Lung (tissue), 11 donors: ENCODE measurements at regions not wholly inside any gene's neighbourhood (a gene's known extent, or its start where the extent isn't known, plus 50 kb on each side); places are given as distances from the start of the nearest gene placed in this dataset.

Source experiments
- ATAC-seq: fragments of 200-7000 bp; cut with Tn5 transposase; one replicate; pipeline ENCODE4 v1.9.1; 2020; ENCODE audit warnings: moderate number of reproducible peaks; ENCODE audit not compliant: insufficient read depth, low FRiP score
- DNase-seq, 3 donors: peaks; one replicate each; pipeline ENCODE4 v3.0.0-alpha.2; 2013 to 2017
- H3K27ac ChIP-seq, 2 donors: one replicate each; pipeline ENCODE4 v1.5.1; 2013; ENCODE audit warnings: mild to moderate bottlenecking in 2 of 2, moderate library complexity in 2 of 2, control low read depth in 1 of 2, inconsistent platforms in 1 of 2, low read depth in 1 of 2, low read length in 1 of 2
- H3K27me3 ChIP-seq, 3 donors: one replicate each; pipeline ENCODE4 v1.5.1; 2013; ENCODE audit warnings: low read length in 2 of 3; ENCODE audit not compliant: control insufficient read depth in 3 of 3, insufficient read depth in 3 of 3
- H3K36me3 ChIP-seq, 4 donors: one replicate each; pipeline ENCODE4 v1.5.1; 2013; ENCODE audit warnings: low read length in 4 of 4, mild to moderate bottlenecking in 1 of 4, moderate library complexity in 1 of 4; ENCODE audit not compliant: control insufficient read depth in 4 of 4, insufficient read depth in 4 of 4
- H3K4me1 ChIP-seq, 5 donors: one replicate each; pipeline ENCODE4 v1.5.1; 2013; ENCODE audit warnings: low read length in 5 of 5, mild to moderate bottlenecking in 2 of 5, moderate library complexity in 1 of 5; ENCODE audit not compliant: control insufficient read depth in 5 of 5, insufficient read depth in 5 of 5
- H3K4me3 ChIP-seq: one replicate; pipeline ENCODE4 v1.5.1; 2013; ENCODE audit warnings: mild to moderate bottlenecking, control low read depth, moderate library complexity
- H3K9ac ChIP-seq, 2 donors: one replicate each; pipeline ENCODE4 v1.5.1; 2013; ENCODE audit warnings: low read length in 2 of 2, control low read depth in 1 of 2; ENCODE audit not compliant: insufficient read depth in 1 of 2
- H3K9me3 ChIP-seq, 4 donors: one replicate each; pipeline ENCODE4 v1.5.1; 2013; ENCODE audit warnings: low read length in 3 of 4, mild to moderate bottlenecking in 1 of 4, moderate library complexity in 1 of 4; ENCODE audit not compliant: control insufficient read depth in 4 of 4, insufficient read depth in 3 of 4
- CTCF ChIP-seq: IDR thresholded peaks from 2 replicates; pipeline ENCODE4 v1.5.1; 2012; ENCODE audit warnings: mild to moderate bottlenecking; ENCODE audit errors: control extremely low read depth, extremely low read depth
- WGBS, 2 donors: extraction: QIAGEN DNeasy Blood & Tissue Kit; methylation state at CpG; one replicate each; pipeline ENCODE4 v1.1.7; 2013; 5-methylcytosine and 5-hydroxymethylcytosine counted together
- donor health status: control.
- donor health status: control.
- donor health status: Bipolar disorder and iron deficiency.
- donor health status: healthy.
- donor health status: DM: yes; HTN: yes; CAD: no.

GRCh38 chr2:118278046-118278445 lies 189.8 kb downstream of the INSIG2 start:
- Histone ChIP-seq H3K9me3 (peaks cover 0 to 1% (median 0%) of the 10 kb centered on the region in 4 donors), H3K36me3 (no peaks in the 10 kb centered on the region), H3K4me1 (no peaks in the 10 kb centered on the region), H3K9ac (no peak overlapping the region), H3K27me3 (peaks cover 0 to 3% (median 0%) of the 10 kb centered on the region in 3 donors), H3K27ac (no peak overlapping the region), H3K4me3 (no peak overlapping the region)
- DNase-seq (no peak), ATAC-seq (no peak)
- 83 to 87% methylated on average over 5 of the region's 5 CpGs for WGBS, 2 donors
- TF ChIP-seq CTCF: no peak

GRCh38 chr2:118274841-118275510 lies 186.7 kb downstream of the INSIG2 start:
- 84 to 86% methylated on average over 4 of the region's 4 CpGs for WGBS, 2 donors
- no peak overlapping the region for H3K9ac ChIP-seq
- no peak for TF ChIP-seq CTCF
- H3K36me3 ChIP-seq: no peaks in the 10 kb centered on the region
- ATAC-seq (no peak), DNase-seq (no peak)
- H3K27me3 ChIP-seq: peaks cover 0 to 3% (median 3%) of the 10 kb centered on the region in 3 donors
- H3K27ac ChIP-seq: no peak overlapping the region
- no peaks in the 10 kb centered on the region for H3K9me3 ChIP-seq
- no peak overlapping the region for H3K4me3 ChIP-seq
- H3K4me1 ChIP-seq: no peaks in the 10 kb centered on the region

GRCh38 chr2:118272391-118272790 lies 184.1 kb downstream of the INSIG2 start:
- ATAC-seq: no peak
- no peaks in the 10 kb centered on the region for H3K9me3 ChIP-seq
- H3K27ac ChIP-seq: no peak overlapping the region
- H3K9ac ChIP-seq: no peak overlapping the region
- H3K36me3 ChIP-seq: no peaks in the 10 kb centered on the region
- no peak for TF ChIP-seq CTCF
- no peak for DNase-seq
- peaks cover 0 to 9% (median 3%) of the 10 kb centered on the region in 3 donors for H3K27me3 ChIP-seq
- no peaks in the 10 kb centered on the region for H3K4me1 ChIP-seq
- WGBS, 2 donors: 68 to 85% methylated on average over 5 of the region's 5 CpGs
- H3K4me3 ChIP-seq: no peak overlapping the region
